Erythroblast (primary cell): ENCODE measurements at regions not wholly inside any gene's neighbourhood (a gene's known extent, or its start where the extent isn't known, plus 50 kb on each side); places are given as distances from the start of the nearest gene placed in this dataset.

Experiments
- GATA1 ChIP-seq: IDR thresholded peaks from 2 replicates; pipeline ENCODE4 v1.6.1; 2011; ENCODE audit warnings: low read depth, mild to moderate bottlenecking, control low read depth, low read length, moderate library complexity
- POLR2A ChIP-seq: IDR thresholded peaks from 2 replicates; pipeline ENCODE4 v1.6.1; 2011; ENCODE audit warnings: mild to moderate bottlenecking, low read length

DNA sequence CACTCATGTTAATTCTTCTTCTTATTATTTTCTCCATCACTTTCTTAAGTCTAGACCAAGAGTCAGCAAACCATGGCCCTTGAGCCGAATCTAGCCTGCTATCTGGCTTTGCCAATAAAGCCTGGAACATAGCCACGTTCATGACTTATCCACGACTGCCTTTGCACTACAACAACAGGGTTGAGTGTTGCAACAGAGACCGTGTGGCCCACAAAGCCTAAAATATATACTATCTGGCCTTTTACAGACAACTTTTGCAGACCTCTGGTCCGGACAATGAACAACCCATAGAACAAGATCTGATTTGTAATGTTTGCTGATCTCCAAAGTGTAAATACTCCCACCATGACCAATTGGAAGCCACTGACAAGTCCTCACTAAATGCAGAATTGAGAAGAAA is 140.5 kb upstream of the CDYL start:
- no peak for TF ChIP-seq POLR2A
- TF ChIP-seq GATA1, result no peak
